IMR-90 (cell line): ENCODE measurements at regions not wholly inside any gene's neighbourhood (a gene's known extent, or its start where the extent isn't known, plus 50 kb on each side); places are given as distances from the start of the nearest gene placed in this dataset.

Source experiments
- ATAC-seq: fragments of 200-7000 bp; cut with Tn5 transposase; 2 replicates; pipeline ENCODE4 v1.9.1; 2020; ENCODE audit warnings: low read depth, mild to moderate bottlenecking, moderate library complexity
- BruUV-seq: library from RNA; stranded (reverse); fragments of 400-500 nt; replicated peaks from 2 replicates; lab custom pipeline; 2021; lab: Mats Ljungman, UMichigan
- CTCF ChIA-PET: fragments of 300-600 bp; formaldehyde crosslinking; extraction: SDS; loops from one replicate; lab custom pipeline; 2021; ENCODE audit warnings: antibody characterized with exemption; lab: Yijun Ruan, JAX
- POLR2A ChIA-PET: fragments of 300-600 bp; sonication (Branson Sonifier 250); formaldehyde crosslinking; loops from one replicate; lab custom pipeline; 2022; ENCODE audit warnings: antibody characterized with exemption; ENCODE audit not compliant: unreplicated experiment; lab: Charles Lee
- DNase-seq: peaks from one replicate; pipeline ENCODE4 v3.0.0; 2013
- H2AFZ ChIP-seq: replicated peaks from 2 replicates; pipeline ENCODE3; 2013; ENCODE audit warnings: low read length, mild to moderate bottlenecking; ENCODE audit not compliant: poor library complexity
- H2AK5ac ChIP-seq: 2 replicates; pipeline ENCODE4 v1.6.1; 2013; ENCODE audit warnings: low read depth, low read length, inconsistent platforms
- H2AK9ac ChIP-seq: replicated peaks from 2 replicates; pipeline ENCODE3; 2013; ENCODE audit warnings: mild to moderate bottlenecking, low read depth, low read length, moderate library complexity; ENCODE audit not compliant: poor library complexity
- H2BK120ac ChIP-seq: 2 replicates; pipeline ENCODE4 v1.6.1; 2013; ENCODE audit warnings: low read depth, low read length, inconsistent platforms
- H2BK15ac ChIP-seq: 3 replicates; pipeline ENCODE4 v1.6.1; 2013; ENCODE audit warnings: low read depth, low read length, inconsistent platforms
- H2BK20ac ChIP-seq: 2 replicates; pipeline ENCODE4 v1.6.1; 2013; ENCODE audit warnings: low read depth, mild to moderate bottlenecking, inconsistent platforms, low read length, moderate library complexity
- H2BK5ac ChIP-seq: 2 replicates; pipeline ENCODE4 v1.6.1; 2013; ENCODE audit warnings: mild to moderate bottlenecking, low read depth, low read length, inconsistent platforms; ENCODE audit not compliant: poor library complexity, severe bottlenecking
- H3K14ac ChIP-seq: replicated peaks from 2 replicates; pipeline ENCODE4 v1.6.1; 2013; ENCODE audit warnings: low read depth, low read length, inconsistent platforms
- H3K18ac ChIP-seq: 2 replicates; pipeline ENCODE4 v1.6.1; 2013; ENCODE audit warnings: low read depth, low read length, control low read depth
- H3K23ac ChIP-seq: 2 replicates; pipeline ENCODE4 v1.6.1; 2013; ENCODE audit warnings: low read depth, low read length, inconsistent platforms
- H3K27ac ChIP-seq: 2 replicates; pipeline ENCODE4 v1.5.1; 2013; ENCODE audit warnings: mild to moderate bottlenecking, control low read depth, low read length; ENCODE audit not compliant: insufficient read depth
- H3K27me3 ChIP-seq: 2 replicates; pipeline ENCODE4 v1.6.1; 2013; ENCODE audit warnings: low read length; ENCODE audit not compliant: control insufficient read depth, insufficient read depth
- H3K36me3 ChIP-seq: 2 replicates; pipeline ENCODE4 v1.6.1; 2013; ENCODE audit warnings: low read length, mixed read lengths; ENCODE audit not compliant: control insufficient read depth, insufficient read depth
- H3K4ac ChIP-seq: 2 replicates; pipeline ENCODE4 v1.6.1; 2013; ENCODE audit warnings: low read depth, low read length, inconsistent platforms
- H3K4me1 ChIP-seq: 2 replicates; pipeline ENCODE4 v1.6.1; 2013; ENCODE audit warnings: low read length, mixed read lengths; ENCODE audit not compliant: control insufficient read depth, insufficient read depth
- H3K4me2 ChIP-seq: 2 replicates; pipeline ENCODE4 v1.6.1; 2013; ENCODE audit warnings: low read depth, mild to moderate bottlenecking, control low read depth, low read length, moderate library complexity
- H3K4me3 ChIP-seq: 2 replicates; pipeline ENCODE4 v1.5.1; 2013; ENCODE audit warnings: low read depth, mild to moderate bottlenecking, control low read depth, low read length, moderate library complexity; ENCODE audit not compliant: insufficient read depth
- H3K56ac ChIP-seq: 2 replicates; pipeline ENCODE4 v1.6.1; 2013; ENCODE audit warnings: low read length, inconsistent platforms; ENCODE audit not compliant: insufficient read depth; ENCODE audit errors: extremely low read depth
- H3K79me1 ChIP-seq, 2 experiments: 2 replicates each; pipeline ENCODE4 v1.6.1; 2013; ENCODE audit warnings: low read length in 2 of 2, inconsistent platforms in 1 of 2, low read depth in 1 of 2
- H3K9ac ChIP-seq: 2 replicates; pipeline ENCODE4 v1.6.1; 2013; ENCODE audit warnings: low read depth, low read length, control low read depth
- H3K9me1 ChIP-seq: 2 replicates; pipeline ENCODE4 v1.6.1; 2013; ENCODE audit warnings: low read length, inconsistent platforms; ENCODE audit not compliant: insufficient read depth
- H3K9me3 ChIP-seq: 2 replicates; pipeline ENCODE4 v1.6.1; 2013; ENCODE audit warnings: low read length; ENCODE audit not compliant: control insufficient read depth, insufficient read depth
- H4K20me1 ChIP-seq: 2 replicates; pipeline ENCODE4 v1.6.1; 2013; ENCODE audit warnings: low read length, inconsistent platforms; ENCODE audit not compliant: insufficient read depth
- H4K5ac ChIP-seq: 2 replicates; pipeline ENCODE4 v1.6.1; 2013; ENCODE audit warnings: mild to moderate bottlenecking, low read depth, low read length, control low read depth
- H4K8ac ChIP-seq, 2 experiments: 2 replicates each; pipeline ENCODE4 v1.6.1; 2013; ENCODE audit warnings: low read depth in 2 of 2, low read length in 2 of 2, control low read depth in 1 of 2, inconsistent platforms in 1 of 2
- H4K91ac ChIP-seq: 2 replicates; pipeline ENCODE4 v1.6.1; 2013; ENCODE audit warnings: low read depth, low read length, inconsistent platforms; ENCODE audit not compliant: insufficient read depth
- BHLHE40 ChIP-seq: fragments of 150-350 bp; IDR thresholded peaks from 2 replicates; pipeline ENCODE4 v1.6.1; 2016; ENCODE audit warnings: mild to moderate bottlenecking, low read depth, low read length
- CEBPB ChIP-seq: IDR thresholded peaks from 2 replicates; pipeline ENCODE4 v1.6.1; 2012; ENCODE audit warnings: low read depth, low read length, improper control_type of control experiment
- CHD1 ChIP-seq: IDR thresholded peaks from 2 replicates; pipeline ENCODE4 v1.6.1; 2012; ENCODE audit warnings: low read depth, low read length, improper control_type of control experiment
- CTCF ChIP-seq: conservative IDR thresholded peaks from 2 replicates; pipeline ENCODE4 v1.5.1; 2012; ENCODE audit warnings: mild to moderate bottlenecking, low read depth, low read length, improper control_type of control experiment
- FOS ChIP-seq: fragments of 150-350 bp; IDR thresholded peaks from 2 replicates; pipeline ENCODE4 v1.6.1; 2016; ENCODE audit warnings: low read depth, low read length
- MAFK ChIP-seq: IDR thresholded peaks from 2 replicates; pipeline ENCODE4 v1.6.1; 2012; ENCODE audit warnings: low read depth, low read length, improper control_type of control experiment
- MAZ ChIP-seq: IDR thresholded peaks from 2 replicates; pipeline ENCODE4 v1.6.1; 2012; ENCODE audit warnings: low read depth, mild to moderate bottlenecking, low read length, improper control_type of control experiment, moderate library complexity, borderline replicate concordance
- MXI1 ChIP-seq: IDR thresholded peaks from 2 replicates; pipeline ENCODE4 v1.6.1; 2012; ENCODE audit warnings: low read depth, mild to moderate bottlenecking, low read length, moderate library complexity, borderline replicate concordance
- NFE2L2 ChIP-seq: fragments of 150-350 bp; IDR thresholded peaks from 2 replicates; pipeline ENCODE4 v1.6.1; 2016; ENCODE audit warnings: low read depth, mild to moderate bottlenecking, low read length
- POLR2A ChIP-seq: IDR thresholded peaks from 2 replicates; pipeline ENCODE4 v1.6.1; 2012; ENCODE audit warnings: mild to moderate bottlenecking, low read depth, low read length
- RAD21 ChIP-seq: IDR thresholded peaks from 2 replicates; pipeline ENCODE4 v1.6.1; 2012; ENCODE audit warnings: low read length, improper control_type of control experiment
- RCOR1 ChIP-seq: IDR thresholded peaks from 2 replicates; pipeline ENCODE4 v1.6.1; 2012; ENCODE audit warnings: mild to moderate bottlenecking, low read length, improper control_type of control experiment; ENCODE audit not compliant: insufficient replicate concordance
- RFX5 ChIP-seq: IDR thresholded peaks from 2 replicates; pipeline ENCODE4 v1.8.0; 2012; ENCODE audit warnings: low read depth, mild to moderate bottlenecking, low read length, moderate library complexity
- SMC3 ChIP-seq: fragments of 150-350 bp; IDR thresholded peaks from 2 replicates; pipeline ENCODE4 v1.6.1; 2016; ENCODE audit warnings: low read depth, mild to moderate bottlenecking, antibody characterized with exemption, low read length, moderate library complexity
- WGBS, 2 experiments: methylation state at CpG; one replicate each; pipeline versions ENCODE4 v1.1.5 to v1.1.7; 2013; ENCODE audit warnings: missing lambda C conversion rate in 2 of 2; ENCODE audit not compliant: insufficient read length in 1 of 2; ENCODE audit errors: extremely low coverage in 2 of 2; 5-methylcytosine and 5-hydroxymethylcytosine counted together
- dilution Hi-C: fragments of 300-500 bp; cut with HindIII; formaldehyde crosslinking; loops from one replicate; pipeline ENCODE4 v1.14.3; 2018; ENCODE audit warnings: low sequenced_read_pairs; ENCODE audit not compliant: unreplicated experiment
- in situ Hi-C: fragments of 300-500 bp; cut with MboI; formaldehyde crosslinking; loops from 3 replicates; pipeline ENCODE4 v1.14.3; 2019; ENCODE audit warnings: low sequenced_read_pairs, inconsistent platforms, mixed read lengths
- intact Hi-C: fragments of 100-400 bp; cut with micrococcal nuclease; formaldehyde crosslinking; loops from 2 replicates; pipeline ENCODE4 v1.10.0; 2022
- TF ChIP-seq, protein P1 (sequence below): fragments of 150-350 bp; IDR thresholded peaks from 2 replicates; pipeline ENCODE4 v1.6.1; 2017; ENCODE audit warnings: mild to moderate bottlenecking, antibody characterized with exemption, low read length, low read depth
- TF ChIP-seq, protein P2 (sequence below): fragments of 150-350 bp; IDR thresholded peaks from 2 replicates; pipeline ENCODE4 v1.6.1; 2016; ENCODE audit warnings: low read depth, mild to moderate bottlenecking, low read length, moderate library complexity, borderline replicate concordance

DNA sequence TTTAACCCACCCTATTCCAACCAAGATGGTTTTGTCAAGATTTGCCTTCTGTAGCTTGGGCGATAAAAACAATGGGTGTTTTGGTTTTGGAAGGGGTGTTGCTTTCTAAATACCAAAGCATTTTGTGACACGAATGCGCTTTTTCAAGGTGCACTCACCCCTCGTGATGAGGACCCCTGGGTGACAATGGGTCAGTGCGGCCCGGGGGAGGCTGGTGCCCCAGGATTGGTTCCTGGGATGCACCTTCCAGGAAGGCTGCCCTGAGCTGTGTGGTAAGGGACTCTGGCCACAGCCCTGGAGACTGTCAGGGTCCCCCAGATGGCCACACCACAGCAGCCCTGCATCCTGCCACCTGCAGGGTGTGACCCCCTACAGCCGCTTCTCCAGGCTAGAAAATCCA is 180.6 kb upstream of the MYL2 start:
- dilution Hi-C loops: no loop called here
- Histone ChIP-seq H3K56ac (no peak overlapping the region), H3K36me3 (no peaks in the 10 kb centered on the region), H3K23ac (no peak overlapping the region), H2BK20ac (no peak overlapping the region), H4K91ac (no peak overlapping the region), H3K4me2 (no peak overlapping the region), H3K4ac (no peak overlapping the region), H4K20me1 (no peaks in the 10 kb centered on the region), H2AK5ac (no peak overlapping the region), H2BK5ac (no peak overlapping the region), H2AFZ (no peak overlapping the region), H2BK120ac (no peak overlapping the region), H4K5ac (no peak overlapping the region), H2BK15ac (no peak overlapping the region), H3K9me1 (no peaks in the 10 kb centered on the region), H2AK9ac (no peak overlapping the region), H3K18ac (no peak overlapping the region), H3K14ac (no peak overlapping the region), H3K4me3 (no peak overlapping the region), H3K79me1 (no peaks in the 10 kb centered on the region), H4K8ac (no peak overlapping the region), H3K9me3 (no peaks in the 10 kb centered on the region), H3K27me3 (no peaks in the 10 kb centered on the region; the same call in 1 of the 2 replicates), H3K9ac (no peak overlapping the region), H3K4me1 (no peaks in the 10 kb centered on the region), H3K27ac (no peak overlapping the region)
- DNase-seq (no peak), ATAC-seq (no peak)
- intact Hi-C loops: no loop called here
- POLR2A ChIA-PET: no interaction called here
- in situ Hi-C loops: no loop called here
- TF ChIP-seq NFE2L2 (no peak), CHD1 (no peak), MAZ (no peak), POLR2A (no peak), RAD21 (no peak), CTCF (no peak), CEBPB (no peak), RFX5 (no peak), SMC3 (no peak), MXI1 (no peak), MAFK (no peak), RCOR1 (no peak), BHLHE40 (no peak), FOS (no peak)
- TF ChIP-seq, protein P1, sequence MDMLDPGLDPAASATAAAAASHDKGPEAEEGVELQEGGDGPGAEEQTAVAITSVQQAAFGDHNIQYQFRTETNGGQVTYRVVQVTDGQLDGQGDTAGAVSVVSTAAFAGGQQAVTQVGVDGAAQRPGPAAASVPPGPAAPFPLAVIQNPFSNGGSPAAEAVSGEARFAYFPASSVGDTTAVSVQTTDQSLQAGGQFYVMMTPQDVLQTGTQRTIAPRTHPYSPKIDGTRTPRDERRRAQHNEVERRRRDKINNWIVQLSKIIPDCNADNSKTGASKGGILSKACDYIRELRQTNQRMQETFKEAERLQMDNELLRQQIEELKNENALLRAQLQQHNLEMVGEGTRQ: no peak
- TF ChIP-seq, protein P2, sequence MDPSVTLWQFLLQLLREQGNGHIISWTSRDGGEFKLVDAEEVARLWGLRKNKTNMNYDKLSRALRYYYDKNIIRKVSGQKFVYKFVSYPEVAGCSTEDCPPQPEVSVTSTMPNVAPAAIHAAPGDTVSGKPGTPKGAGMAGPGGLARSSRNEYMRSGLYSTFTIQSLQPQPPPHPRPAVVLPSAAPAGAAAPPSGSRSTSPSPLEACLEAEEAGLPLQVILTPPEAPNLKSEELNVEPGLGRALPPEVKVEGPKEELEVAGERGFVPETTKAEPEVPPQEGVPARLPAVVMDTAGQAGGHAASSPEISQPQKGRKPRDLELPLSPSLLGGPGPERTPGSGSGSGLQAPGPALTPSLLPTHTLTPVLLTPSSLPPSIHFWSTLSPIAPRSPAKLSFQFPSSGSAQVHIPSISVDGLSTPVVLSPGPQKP: no peak
- BruUV-seq: no TSS peak
- CTCF ChIA-PET: no interaction called here
- WGBS, 2 experiments: no CpG with 5 or more reads among the region's 7 CpGs
